Urinary bladder (tissue), 3 donors: ENCODE measurements at regions not wholly inside any gene's neighbourhood (a gene's known extent, or its start where the extent isn't known, plus 50 kb on each side); places are given as distances from the start of the nearest gene placed in this dataset.

Experiments
- DNase-seq: peaks from one replicate; pipeline ENCODE4 v3.0.0-alpha.2; 2015; ENCODE audit errors: extremely low spot score
- H3K27ac ChIP-seq: one replicate; pipeline ENCODE4 v1.5.1; 2013; ENCODE audit warnings: low read depth, mild to moderate bottlenecking, moderate library complexity
- H3K36me3 ChIP-seq: one replicate; pipeline ENCODE4 v1.6.1; 2013; ENCODE audit warnings: mild to moderate bottlenecking, moderate library complexity; ENCODE audit not compliant: insufficient read depth
- H3K4me1 ChIP-seq: one replicate; pipeline ENCODE4 v1.6.1; 2013; ENCODE audit warnings: mild to moderate bottlenecking, moderate library complexity; ENCODE audit not compliant: insufficient read depth
- H3K4me3 ChIP-seq: one replicate; pipeline ENCODE4 v1.5.1; 2013; ENCODE audit warnings: low read depth, low read length
- WGBS: extraction: QIAGEN DNeasy Blood & Tissue Kit; methylation state at CpG from one replicate; pipeline ENCODE4 v1.1.7; 2013; 5-methylcytosine and 5-hydroxymethylcytosine counted together
- donor health status: healthy with polysubstance abuse.
- donor health status: healthy.

DNA sequence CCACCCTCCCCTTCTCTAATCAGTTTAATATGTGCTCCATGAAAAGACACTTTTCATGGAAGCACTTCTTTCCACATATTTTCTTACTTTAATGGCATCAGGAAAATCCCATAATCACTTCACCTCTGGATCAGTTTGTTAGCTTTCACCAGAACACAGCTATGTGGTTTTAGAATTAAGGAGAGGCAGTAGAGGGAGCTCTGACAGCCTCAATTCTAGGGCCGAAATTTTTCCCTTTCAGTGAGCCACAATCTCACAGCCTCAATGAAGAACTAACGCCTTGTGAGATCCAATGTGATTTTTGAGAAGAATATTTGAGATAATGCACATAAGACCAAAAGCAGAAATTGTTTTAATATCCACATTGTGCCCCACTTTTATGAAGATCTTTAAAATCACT is 1494.0 kb upstream of the CDH8 start:
- no peak overlapping the region for H3K27ac ChIP-seq
- no peak overlapping the region for H3K4me3 ChIP-seq
- no peaks in the 10 kb centered on the region for H3K36me3 ChIP-seq
- H3K4me1 ChIP-seq: no peaks in the 10 kb centered on the region
- WGBS: 61% methylated on average over 2 of the region's 2 CpGs
- no peak for DNase-seq

GRCh38 chr16:63527404-63527803 is 1491.2 kb upstream of the CDH8 start:
- 87% methylated on average over 3 of the region's 3 CpGs for whole genome bisulfite sequencing
- no peak for DNase-seq
- Histone ChIP-seq H3K4me1 (no peaks in the 10 kb centered on the region), H3K36me3 (no peaks in the 10 kb centered on the region), H3K27ac (no peak overlapping the region), H3K4me3 (no peak overlapping the region)

- H3K4me3 ChIP-seq: no peak overlapping the region
- no peaks in the 10 kb centered on the region for H3K36me3 ChIP-seq
- H3K27ac ChIP-seq: no peak overlapping the region
- no peak for DNase-seq
- no peaks in the 10 kb centered on the region for H3K4me1 ChIP-seq
- WGBS: 74% methylated on average over 4 of the region's 4 CpGs
Measured at GRCh38 chr16:63516394-63516793, 1480.2 kb upstream of the CDH8 start.

DNA sequence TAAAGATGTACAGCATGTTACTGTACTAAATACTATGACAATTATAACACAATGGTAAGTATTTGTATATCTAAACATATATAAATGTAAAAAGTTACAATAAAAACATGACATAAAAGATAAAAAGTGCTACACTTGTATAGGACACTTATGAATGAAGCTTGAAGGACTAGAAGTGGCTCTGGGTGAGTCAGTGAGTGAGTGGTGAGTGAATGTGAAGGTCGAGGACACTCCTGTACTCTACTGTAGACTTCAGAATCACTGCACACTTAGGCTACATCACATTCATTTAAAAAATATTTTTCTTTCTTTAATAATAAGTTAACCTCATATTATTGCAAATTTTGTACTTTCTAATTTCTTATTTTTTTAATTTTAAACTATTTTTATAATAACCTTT is 1476.7 kb upstream of the CDH8 start:
- no peak for DNase-seq
- 71% methylated on average over 1 of the region's 1 CpG for WGBS

GRCh38 chr16:63497408-63497807 is 1461.2 kb upstream of the CDH8 start:
- DNase-seq: no peak
- no peaks in the 10 kb centered on the region for H3K4me1 ChIP-seq
- 73% methylated on average over 2 of the region's 2 CpGs for WGBS
- no peak overlapping the region for H3K4me3 ChIP-seq
- H3K27ac ChIP-seq: no peak overlapping the region
- H3K36me3 ChIP-seq: no peaks in the 10 kb centered on the region

More for the DNA sequence above, 1476.7 kb upstream of the CDH8 start:
- no peak overlapping the region for H3K27ac ChIP-seq
- no peaks in the 10 kb centered on the region for H3K36me3 ChIP-seq
- H3K4me1 ChIP-seq: no peaks in the 10 kb centered on the region
- no peak overlapping the region for H3K4me3 ChIP-seq

DNA sequence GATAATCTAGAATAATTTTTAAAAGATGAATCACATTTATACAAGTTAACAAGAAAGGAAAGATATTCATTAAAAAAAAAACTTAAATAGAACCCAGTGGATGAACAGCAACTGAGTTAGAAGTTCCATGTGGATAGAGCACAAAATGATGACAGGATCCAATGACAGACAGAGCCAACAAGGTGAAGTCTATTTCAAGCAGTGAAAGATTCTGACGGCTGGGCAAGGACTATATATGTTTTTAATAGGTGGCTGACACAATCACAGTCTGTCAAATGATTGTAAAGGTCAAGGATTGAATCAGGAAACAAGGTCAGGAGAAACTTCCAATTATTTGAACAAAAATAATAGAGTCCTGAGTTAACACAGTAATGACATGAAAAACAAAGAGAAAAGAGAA is 1460.0 kb upstream of the CDH8 start:
- Histone ChIP-seq H3K4me1 (no peaks in the 10 kb centered on the region), H3K36me3 (no peaks in the 10 kb centered on the region), H3K27ac (no peak overlapping the region), H3K4me3 (no peak overlapping the region)
- 58% methylated on average over 1 of the region's 1 CpG for WGBS
- no peak for DNase-seq

- Histone ChIP-seq H3K4me3 (no peak overlapping the region), H3K36me3 (no peaks in the 10 kb centered on the region), H3K27ac (no peak overlapping the region), H3K4me1 (no peaks in the 10 kb centered on the region)
- no peak for DNase-seq
Measured at GRCh38 chr16:63488955-63489354, 1452.7 kb upstream of the CDH8 start.

DNA sequence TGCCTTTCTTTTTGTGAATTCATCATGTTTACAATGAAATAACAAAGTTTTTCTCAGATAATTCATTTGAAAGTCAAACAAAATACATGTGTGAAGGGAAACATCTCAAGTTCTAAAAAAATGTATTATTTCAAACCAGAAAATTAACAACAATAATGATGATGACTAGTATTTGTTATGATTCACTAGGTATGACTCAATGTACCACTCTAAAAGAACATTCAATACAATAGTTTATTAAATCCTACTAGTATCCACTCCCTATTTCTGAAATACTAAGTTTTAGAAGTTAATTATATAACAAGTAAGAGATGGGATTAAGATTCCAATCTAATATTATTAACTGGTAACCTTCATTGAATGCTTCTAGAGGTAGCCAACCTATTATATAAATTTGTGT is 1444.8 kb upstream of the CDH8 start:
- Histone ChIP-seq H3K27ac (no peak overlapping the region), H3K4me3 (no peak overlapping the region), H3K36me3 (no peaks in the 10 kb centered on the region), H3K4me1 (no peaks in the 10 kb centered on the region)
- DNase-seq: no peak

- H3K36me3 ChIP-seq: no peaks in the 10 kb centered on the region
- H3K27ac ChIP-seq: no peak overlapping the region
- H3K4me1 ChIP-seq: no peaks in the 10 kb centered on the region
- H3K4me3 ChIP-seq: no peak overlapping the region
- no peak for DNase-seq
Measured at GRCh38 chr16:63473725-63474124, 1437.5 kb upstream of the CDH8 start.

DNA sequence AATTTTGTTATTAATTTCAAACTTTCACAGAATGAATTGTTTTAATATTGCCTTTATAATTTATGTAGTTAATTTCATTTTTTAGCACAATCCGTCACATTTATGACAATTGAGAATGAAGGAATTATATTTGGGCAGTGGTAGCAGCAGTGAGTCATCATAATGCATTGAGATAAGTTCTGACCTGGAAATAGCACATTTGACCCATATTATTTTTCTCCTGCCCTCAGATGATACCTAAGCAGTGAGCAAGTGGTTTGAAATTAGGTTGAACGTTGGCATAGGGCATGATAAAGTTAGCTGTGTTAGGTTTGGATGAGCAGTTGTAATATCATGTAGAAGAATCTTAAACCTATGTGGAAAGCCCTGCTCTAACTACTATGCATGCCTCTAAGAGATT is 1431.3 kb upstream of the CDH8 start:
- DNase-seq: no peak
- Histone ChIP-seq H3K4me1 (no peaks in the 10 kb centered on the region), H3K36me3 (no peaks in the 10 kb centered on the region), H3K27ac (no peak overlapping the region), H3K4me3 (no peak overlapping the region)
- WGBS: 56% methylated on average over 2 of the region's 2 CpGs

DNA sequence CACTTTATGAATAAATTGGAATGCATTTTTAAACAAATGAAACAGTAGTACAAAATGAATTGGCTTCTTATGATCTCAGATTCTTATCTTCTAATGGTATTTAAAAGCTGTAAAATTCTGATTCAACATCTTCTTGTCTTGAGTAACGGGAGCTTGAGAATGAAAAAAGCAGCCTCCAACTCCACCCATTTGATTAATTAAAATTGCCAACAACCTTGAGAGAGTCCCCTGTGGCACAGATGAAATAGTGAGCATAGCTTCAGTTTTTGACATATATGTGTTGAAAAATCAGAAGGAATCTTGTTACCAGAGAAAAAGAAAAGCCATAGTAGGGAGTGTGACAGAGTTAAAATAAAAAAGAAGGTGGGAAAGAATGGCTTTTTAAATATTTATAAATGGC is 1426.1 kb upstream of the CDH8 start:
- H3K27ac ChIP-seq: peak overlapping the region; percentile 10
- no peaks in the 10 kb centered on the region for H3K36me3 ChIP-seq
- 62% methylated on average over 1 of the region's 1 CpG for WGBS
- no peak overlapping the region for H3K4me3 ChIP-seq
- DNase-seq: no peak
- no peaks in the 10 kb centered on the region for H3K4me1 ChIP-seq

DNA sequence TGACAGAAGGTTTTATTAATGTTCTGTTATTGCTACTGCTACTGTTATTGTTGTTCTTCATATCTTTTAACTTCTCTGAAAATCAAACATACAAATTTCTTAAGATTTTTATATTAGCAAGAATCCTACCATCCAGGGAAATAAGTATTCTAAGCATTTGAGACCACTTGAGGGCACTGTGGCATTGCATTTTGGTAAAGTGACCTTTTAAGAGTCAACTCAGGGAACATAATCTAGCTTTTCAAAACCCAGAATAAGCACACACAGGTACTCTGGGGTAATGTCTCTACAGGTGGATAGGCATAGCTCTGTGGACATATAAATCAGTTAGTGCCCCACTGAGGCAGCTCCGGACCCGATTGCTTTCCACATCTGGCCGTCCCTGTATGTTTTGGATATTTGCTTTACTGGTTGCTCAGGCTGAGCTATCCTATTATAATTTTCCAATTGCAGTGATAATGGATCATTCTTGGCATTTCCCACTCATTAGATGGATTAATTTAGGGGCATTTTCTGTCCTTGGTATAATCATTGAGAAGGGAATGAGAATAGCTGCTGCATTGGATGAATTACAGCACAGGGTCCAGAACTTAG is 1425.1 kb upstream of the CDH8 start:
- WGBS: 74% methylated on average over 3 of the region's 3 CpGs
- peak; percentile 31 for DNase-seq
- Histone ChIP-seq H3K27ac (no peak overlapping the region), H3K4me1 (no peaks in the 10 kb centered on the region), H3K4me3 (no peak overlapping the region), H3K36me3 (no peaks in the 10 kb centered on the region)

- Histone ChIP-seq H3K36me3 (no peaks in the 10 kb centered on the region), H3K4me1 (no peaks in the 10 kb centered on the region), H3K4me3 (no peak overlapping the region), H3K27ac (peak overlapping the region; percentile 5)
- no peak for DNase-seq
- WGBS: 87% methylated on average over 5 of the region's 5 CpGs
Measured at GRCh38 chr16:63458846-63459245, 1422.6 kb upstream of the CDH8 start.

DNA sequence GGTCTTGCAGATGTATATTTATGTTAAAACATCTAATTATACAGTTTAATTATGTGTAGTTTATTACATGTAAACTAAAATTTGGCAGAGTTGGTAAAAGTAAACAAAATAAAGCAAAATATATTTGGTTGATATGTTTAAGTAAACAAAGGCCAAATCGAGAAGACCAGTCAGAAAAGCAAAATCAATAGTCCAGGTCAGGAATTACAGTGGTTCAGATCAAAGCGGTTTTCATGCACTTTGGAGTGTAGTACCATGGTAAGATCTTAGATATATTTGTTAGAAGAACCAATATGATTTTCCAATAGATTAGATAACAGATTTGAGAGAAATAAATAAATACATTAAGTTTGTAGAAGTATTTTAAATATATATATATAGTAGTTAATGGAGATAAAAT is 1421.6 kb upstream of the CDH8 start:
- no peak for DNase-seq
- Histone ChIP-seq H3K4me3 (no peak overlapping the region), H3K4me1 (no peaks in the 10 kb centered on the region), H3K27ac (no peak overlapping the region), H3K36me3 (no peaks in the 10 kb centered on the region)
- WGBS: 69% methylated on average over 2 of the region's 2 CpGs

- DNase-seq: no peak
- H3K4me3 ChIP-seq: no peak overlapping the region
- H3K36me3 ChIP-seq: no peaks in the 10 kb centered on the region
- 61% methylated on average over 3 of the region's 3 CpGs for WGBS
- H3K4me1 ChIP-seq: no peaks in the 10 kb centered on the region
- H3K27ac ChIP-seq: no peak overlapping the region
Measured at GRCh38 chr16:63453261-63453660, 1417.0 kb upstream of the CDH8 start.
